ENCODE measurements at regions not wholly inside any gene's neighbourhood (a gene's known extent, or its start where the extent isn't known, plus 50 kb on each side); places are given as distances from the start of the nearest gene placed in this dataset.

GRCh38 chr2:6181525-6181924, 489.3 kb downstream of the SOX11 start:
- H3K27ac Mint-ChIP-seq (ENCODE audit: unreplicated experiment) = peak overlapping the region; percentile 23
- peak overlapping the region; percentile 1 for H3K4me3 Mint-ChIP-seq (ENCODE audit: unreplicated experiment)
- no peaks in the 10 kb centered on the region for H3K9me3 Mint-ChIP-seq (ENCODE audit: unreplicated experiment)
- no peak for DNase-seq (ENCODE audit: extremely low spot score, unreplicated experiment)
- H3K27me3 Mint-ChIP-seq (ENCODE audit: unreplicated experiment) = peaks cover 6% of the 10 kb centered on the region
- peaks cover 31% of the 10 kb centered on the region for H3K4me1 Mint-ChIP-seq (ENCODE audit: unreplicated experiment)
- H3K36me3 Mint-ChIP-seq (ENCODE audit: unreplicated experiment) = peaks cover 2% of the 10 kb centered on the region
- TF ChIP-seq CTCF (IDR thresholded peaks at IDR 0.05) = no peak

GRCh38 chr2:6181926-6182325, 489.7 kb downstream of the SOX11 start:
- Mint-ChIP-seq H3K27ac (ENCODE audit: unreplicated experiment) (peak overlapping the region; percentile 23), H3K4me3 (ENCODE audit: unreplicated experiment) (peak overlapping the region; percentile 1), H3K36me3 (ENCODE audit: unreplicated experiment) (peaks cover 2% of the 10 kb centered on the region), H3K9me3 (ENCODE audit: unreplicated experiment) (no peaks in the 10 kb centered on the region), H3K4me1 (ENCODE audit: unreplicated experiment) (peaks cover 35% of the 10 kb centered on the region), H3K27me3 (ENCODE audit: unreplicated experiment) (peaks cover 6% of the 10 kb centered on the region)
- TF ChIP-seq CTCF (IDR thresholded peaks at IDR 0.05) = no peak
- no peak for DNase-seq (ENCODE audit: extremely low spot score, unreplicated experiment)

- Mint-ChIP-seq H3K4me1 (ENCODE audit: unreplicated experiment) (peaks cover 39% of the 10 kb centered on the region), H3K9me3 (ENCODE audit: unreplicated experiment) (no peaks in the 10 kb centered on the region), H3K4me3 (ENCODE audit: unreplicated experiment) (no peak overlapping the region), H3K27me3 (ENCODE audit: unreplicated experiment) (peaks cover 5% of the 10 kb centered on the region), H3K36me3 (ENCODE audit: unreplicated experiment) (peaks cover 2% of the 10 kb centered on the region), H3K27ac (ENCODE audit: unreplicated experiment) (no peak overlapping the region)
- TF ChIP-seq CTCF (IDR thresholded peaks at IDR 0.05) = no peak
- no peak for DNase-seq (ENCODE audit: extremely low spot score, unreplicated experiment)
Measured at GRCh38 chr2:6183226-6183625, 491.0 kb downstream of the SOX11 start.

- no peak for TF ChIP-seq CTCF (IDR thresholded peaks at IDR 0.05)
- peaks cover 39% of the 10 kb centered on the region for H3K4me1 Mint-ChIP-seq (ENCODE audit: unreplicated experiment)
- no peaks in the 10 kb centered on the region for H3K9me3 Mint-ChIP-seq (ENCODE audit: unreplicated experiment)
- no peak for DNase-seq (ENCODE audit: extremely low spot score, unreplicated experiment)
- no peak overlapping the region for H3K4me3 Mint-ChIP-seq (ENCODE audit: unreplicated experiment)
- H3K36me3 Mint-ChIP-seq (ENCODE audit: unreplicated experiment) = peaks cover 2% of the 10 kb centered on the region
- no peak overlapping the region for H3K27ac Mint-ChIP-seq (ENCODE audit: unreplicated experiment)
- peaks cover 2% of the 10 kb centered on the region for H3K27me3 Mint-ChIP-seq (ENCODE audit: unreplicated experiment)
Measured at GRCh38 chr2:6184532-6185292, 492.5 kb downstream of the SOX11 start.

- H3K27ac Mint-ChIP-seq (ENCODE audit: unreplicated experiment) = no peak overlapping the region
- no peaks in the 10 kb centered on the region for H3K9me3 Mint-ChIP-seq (ENCODE audit: unreplicated experiment)
- no peak for TF ChIP-seq CTCF (IDR thresholded peaks at IDR 0.05)
- peaks cover 2% of the 10 kb centered on the region for H3K36me3 Mint-ChIP-seq (ENCODE audit: unreplicated experiment)
- no peak overlapping the region for H3K4me3 Mint-ChIP-seq (ENCODE audit: unreplicated experiment)
- H3K27me3 Mint-ChIP-seq (ENCODE audit: unreplicated experiment) = peaks cover 2% of the 10 kb centered on the region
- H3K4me1 Mint-ChIP-seq (ENCODE audit: unreplicated experiment) = peaks cover 32% of the 10 kb centered on the region
- no peak for DNase-seq (ENCODE audit: extremely low spot score, unreplicated experiment)
Measured at GRCh38 chr2:6186332-6187151, 494.4 kb downstream of the SOX11 start.

Data from osteocyte (in vitro differentiated cells).